Neuronal stem cell (in vitro differentiated cells): ENCODE measurements at regions not wholly inside any gene's neighbourhood (a gene's known extent, or its start where the extent isn't known, plus 50 kb on each side); places are given as distances from the start of the nearest gene placed in this dataset.

ENCODE experiments used
- DNase-seq: peaks from one replicate; pipeline ENCODE4 v3.0.0-alpha.2; 2013; ENCODE audit warnings: low spot score
- H2AFZ ChIP-seq: one replicate; pipeline ENCODE4 v1.6.1; 2013; ENCODE audit warnings: mild to moderate bottlenecking, low read length, inconsistent platforms
- H2AK5ac ChIP-seq: 2 replicates; pipeline ENCODE4 v1.6.1; 2013; ENCODE audit warnings: low read depth, mild to moderate bottlenecking, inconsistent platforms, low read length, moderate library complexity, mixed read lengths
- H2BK120ac ChIP-seq: 2 replicates; pipeline ENCODE4 v1.6.1; 2013; ENCODE audit warnings: low read depth, mild to moderate bottlenecking, inconsistent platforms, low read length, moderate library complexity, mixed read lengths
- H2BK12ac ChIP-seq: one replicate; pipeline ENCODE4 v1.6.1; 2013; ENCODE audit warnings: low read length, inconsistent platforms
- H2BK15ac ChIP-seq: 2 replicates; pipeline ENCODE4 v1.6.1; 2013; ENCODE audit warnings: mild to moderate bottlenecking, low read length, inconsistent platforms, mixed read lengths
- H2BK5ac ChIP-seq: one replicate; pipeline ENCODE4 v1.6.1; 2013; ENCODE audit warnings: inconsistent platforms, mild to moderate bottlenecking, low read length, moderate library complexity
- H3K14ac ChIP-seq: one replicate; pipeline ENCODE4 v1.6.1; 2013; ENCODE audit warnings: low read length, inconsistent platforms
- H3K18ac ChIP-seq: 2 replicates; pipeline ENCODE4 v1.6.1; 2013; ENCODE audit warnings: low read length, inconsistent platforms
- H3K23ac ChIP-seq: 2 replicates; pipeline ENCODE4 v1.6.1; 2013; ENCODE audit warnings: low read depth, mild to moderate bottlenecking, mixed read lengths, low read length, inconsistent platforms; ENCODE audit not compliant: poor library complexity
- H3K27ac ChIP-seq: replicated peaks from 3 replicates; pipeline ENCODE4 v1.5.1; 2013; ENCODE audit warnings: low read length, inconsistent platforms
- H3K27me3 ChIP-seq, 3 experiments: 2 replicates each; pipeline ENCODE4 v1.6.1; 2013; ENCODE audit warnings: low read length in 3 of 3, mild to moderate bottlenecking in 2 of 3, inconsistent platforms in 1 of 3, low read depth in 1 of 3, mixed read lengths in 1 of 3, moderate library complexity in 1 of 3; ENCODE audit not compliant: control insufficient read depth in 3 of 3, insufficient read depth in 3 of 3
- H3K36me3 ChIP-seq, 2 donors: replicated peaks in 1 of 2; 2 replicates each; pipeline ENCODE4 v1.6.1; 2013; ENCODE audit warnings: low read length in 2 of 2; ENCODE audit not compliant: control insufficient read depth in 2 of 2, insufficient read depth in 2 of 2
- H3K4ac ChIP-seq: 2 replicates; pipeline ENCODE4 v1.6.1; 2013; ENCODE audit warnings: inconsistent platforms, mild to moderate bottlenecking, low read length, moderate library complexity
- H3K4me1 ChIP-seq, 2 donors: 1 replicate in 1 of 2; 2 replicates in 1 of 2; pipeline ENCODE4 v1.6.1; 2013; ENCODE audit warnings: low read length in 2 of 2, low read depth in 1 of 2; ENCODE audit not compliant: control insufficient read depth in 2 of 2, insufficient read depth in 1 of 2
- H3K4me2 ChIP-seq: one replicate; pipeline ENCODE4 v1.6.1; 2013; ENCODE audit warnings: mild to moderate bottlenecking, low read length, inconsistent platforms; ENCODE audit not compliant: insufficient read depth, poor library complexity, severe bottlenecking
- H3K4me3 ChIP-seq, 2 donors: 2 replicates each; pipeline ENCODE4 v1.5.1; 2013; ENCODE audit warnings: low read length in 2 of 2, mild to moderate bottlenecking in 2 of 2, inconsistent platforms in 1 of 2, moderate library complexity in 1 of 2
- H3K79me1 ChIP-seq: one replicate; pipeline ENCODE4 v1.6.1; 2013; ENCODE audit warnings: low read depth, mild to moderate bottlenecking, inconsistent platforms, low read length, moderate library complexity
- H3K9ac ChIP-seq: one replicate; pipeline ENCODE4 v1.6.1; 2013; ENCODE audit warnings: mild to moderate bottlenecking, low read depth, low read length, inconsistent platforms; ENCODE audit not compliant: poor library complexity
- H3K9me3 ChIP-seq, 2 donors: replicated peaks in 1 of 2; 2 replicates each; pipeline versions ENCODE3 to v1.6.1; 2013; ENCODE audit warnings: low read length in 2 of 2, mild to moderate bottlenecking in 2 of 2, inconsistent platforms in 1 of 2, low read depth in 1 of 2, mixed read lengths in 1 of 2, moderate library complexity in 1 of 2; ENCODE audit not compliant: control insufficient read depth in 2 of 2, insufficient read depth in 1 of 2
- H4K8ac ChIP-seq: one replicate; pipeline ENCODE4 v1.6.1; 2013; ENCODE audit warnings: low read depth, mild to moderate bottlenecking, inconsistent platforms, low read length, moderate library complexity
- H4K91ac ChIP-seq: one replicate; pipeline ENCODE4 v1.6.1; 2013; ENCODE audit warnings: low read length, low read depth, mild to moderate bottlenecking, inconsistent platforms; ENCODE audit not compliant: poor library complexity
- WGBS, 2 donors: extraction: QIAGEN DNeasy Blood & Tissue Kit; methylation state at CpG; one replicate each; pipeline ENCODE4 v1.1.7; 2013; ENCODE audit warnings: missing lambda C conversion rate in 2 of 2, mixed read lengths in 1 of 2; ENCODE audit not compliant: insufficient read length in 2 of 2, insufficient replicate concordance in 1 of 2; ENCODE audit errors: extremely low coverage in 2 of 2; 5-methylcytosine and 5-hydroxymethylcytosine counted together

GRCh38 chr14:75333606-75334548, 55.2 kb downstream of the FOS start:
- no peak for DNase-seq
- Histone ChIP-seq H3K36me3 (no peaks in the 10 kb centered on the region), H3K27ac (no peak overlapping the region), H3K18ac (peak overlapping the region; percentile 73), H4K8ac (no peak overlapping the region), H2BK15ac (no peak overlapping the region), H3K4me1 (peaks cover 3 to 12% of the 10 kb centered on the region in 2 donors), H2BK12ac (no peak overlapping the region), H3K4me3 (no peak overlapping the region), H3K4ac (no peak overlapping the region), H4K91ac (no peak overlapping the region), H3K9me3 (peaks cover 0 to 2% of the 10 kb centered on the region in 2 donors), H2AFZ (peak overlapping the region; percentile 62), H3K4me2 (no peak overlapping the region), H2BK120ac (peak overlapping the region; percentile 88), H3K14ac (no peak overlapping the region), H3K27me3 (peaks cover 0 to 16% (median 0%) of the 10 kb centered on the region in 3 experiments), H3K9ac (no peak overlapping the region), H3K79me1 (no peaks in the 10 kb centered on the region), H3K23ac (no peak overlapping the region), H2AK5ac (peak overlapping the region; percentile 31), H2BK5ac (no peak overlapping the region)
- no CpG with 5 or more reads among the region's 36 CpGs for WGBS, 2 donors

GRCh38 chr14:75334549-75335051, 56.0 kb downstream of the FOS start:
- no peak for DNase-seq
- Histone ChIP-seq H2BK5ac (no peak overlapping the region), H3K18ac (no peak overlapping the region), H3K9ac (no peak overlapping the region), H3K36me3 (no peaks in the 10 kb centered on the region), H2BK120ac (no peak overlapping the region), H4K8ac (no peak overlapping the region), H2BK15ac (no peak overlapping the region), H3K14ac (no peak overlapping the region), H3K27me3 (peaks cover 0 to 9% (median 0%) of the 10 kb centered on the region in 3 experiments), H3K27ac (no peak overlapping the region), H2AFZ (peak overlapping the region; percentile 62), H3K4me3 (no peak overlapping the region), H3K79me1 (no peaks in the 10 kb centered on the region), H4K91ac (no peak overlapping the region), H3K9me3 (peaks cover 0 to 2% of the 10 kb centered on the region in 2 donors), H3K23ac (no peak overlapping the region), H3K4me1 (peaks cover 3 to 12% of the 10 kb centered on the region in 2 donors), H3K4me2 (no peak overlapping the region), H2AK5ac (no peak overlapping the region), H2BK12ac (no peak overlapping the region), H3K4ac (no peak overlapping the region)
- WGBS, 2 donors = no CpG with 5 or more reads among the region's 10 CpGs

GRCh38 chr14:75335571-75335970, 56.9 kb downstream of the FOS start:
- H4K8ac ChIP-seq = no peak overlapping the region
- H4K91ac ChIP-seq = no peak overlapping the region
- H3K18ac ChIP-seq = no peak overlapping the region
- no peak overlapping the region for H2BK120ac ChIP-seq
- H2BK12ac ChIP-seq = no peak overlapping the region
- H3K23ac ChIP-seq = no peak overlapping the region
- no peaks in the 10 kb centered on the region for H3K79me1 ChIP-seq
- H3K27me3 ChIP-seq = peaks cover 0 to 8% (median 0%) of the 10 kb centered on the region in 3 experiments
- WGBS, 2 donors = no CpG with 5 or more reads among the region's 6 CpGs
- H3K4me2 ChIP-seq = no peak overlapping the region
- no peak overlapping the region for H3K4ac ChIP-seq
- H2BK5ac ChIP-seq = no peak overlapping the region
- peaks cover 3 to 12% of the 10 kb centered on the region in 2 donors for H3K4me1 ChIP-seq
- no peak overlapping the region for H3K4me3 ChIP-seq
- no peak overlapping the region for H3K14ac ChIP-seq
- no peaks in the 10 kb centered on the region for H3K36me3 ChIP-seq
- peaks cover 0 to 2% of the 10 kb centered on the region in 2 donors for H3K9me3 ChIP-seq
- no peak overlapping the region for H3K27ac ChIP-seq
- H2BK15ac ChIP-seq = no peak overlapping the region
- H2AFZ ChIP-seq = peak overlapping the region; percentile 66
- no peak overlapping the region for H2AK5ac ChIP-seq
- no peak overlapping the region for H3K9ac ChIP-seq
- no peak for DNase-seq

- H3K36me3 ChIP-seq = no peaks in the 10 kb centered on the region
- H3K27me3 ChIP-seq = peaks cover 0 to 7% (median 0%) of the 10 kb centered on the region in 3 experiments
- H3K79me1 ChIP-seq = no peaks in the 10 kb centered on the region
- H2AK5ac ChIP-seq = no peak overlapping the region
- no peak overlapping the region for H3K27ac ChIP-seq
- H4K91ac ChIP-seq = no peak overlapping the region
- no peak overlapping the region for H2BK12ac ChIP-seq
- no peak overlapping the region for H2BK15ac ChIP-seq
- no peak for DNase-seq
- no peak overlapping the region for H3K23ac ChIP-seq
- H3K14ac ChIP-seq = no peak overlapping the region
- no peak overlapping the region for H2BK5ac ChIP-seq
- no peak overlapping the region for H3K4me3 ChIP-seq
- H2BK120ac ChIP-seq = no peak overlapping the region
- H3K18ac ChIP-seq = no peak overlapping the region
- no peak overlapping the region for H3K4me2 ChIP-seq
- H2AFZ ChIP-seq = no peak overlapping the region
- H4K8ac ChIP-seq = no peak overlapping the region
- H3K4ac ChIP-seq = no peak overlapping the region
- peaks cover 0 to 2% of the 10 kb centered on the region in 2 donors for H3K9me3 ChIP-seq
- no peak overlapping the region for H3K9ac ChIP-seq
- peaks cover 3 to 12% of the 10 kb centered on the region in 2 donors for H3K4me1 ChIP-seq
Observed at GRCh38 chr14:75338398-75338797, 59.8 kb downstream of the FOS start.
